HG03108 (cell line): ENCODE measurements at regions not wholly inside any gene's neighbourhood (a gene's known extent, or its start where the extent isn't known, plus 50 kb on each side); places are given as distances from the start of the nearest gene placed in this dataset.

Source experiments
- ATAC-seq: cut with Tn5 transposase; IDR thresholded peaks from one replicate; pipeline ENCODE4 v1.9.1; 2021; ENCODE audit warnings: moderate library complexity; ENCODE audit not compliant: unreplicated experiment

GRCh38 chr18:41155025-41155424, 800.0 kb upstream of the PIK3C3 start:
- ATAC-seq = no peak

GRCh38 chr18:41153871-41154270, 801.2 kb upstream of the PIK3C3 start:
- ATAC-seq = no peak

GRCh38 chr18:41150316-41150715, 804.7 kb upstream of the PIK3C3 start:
- ATAC-seq = no peak

- no peak for ATAC-seq
These were observed 808.7 kb upstream of the PIK3C3 start for GRCh38 chr18:41146301-41146700.

- no peak for ATAC-seq
These were observed 809.5 kb upstream of the PIK3C3 start for GRCh38 chr18:41145516-41145915.

- ATAC-seq = no peak
These were observed 810.6 kb upstream of the PIK3C3 start for GRCh38 chr18:41144441-41144840.

- no peak for ATAC-seq
These were observed 814.5 kb upstream of the PIK3C3 start for GRCh38 chr18:41140506-41140905.

GRCh38 chr18:41135146-41135545, 819.9 kb upstream of the PIK3C3 start:
- ATAC-seq = no peak

- no peak for ATAC-seq
These were observed 820.6 kb upstream of the PIK3C3 start for GRCh38 chr18:41134426-41134825.

GRCh38 chr18:41131050-41131449, 824.0 kb upstream of the PIK3C3 start:
- ATAC-seq = no peak

- no peak for ATAC-seq
These were observed 826.5 kb upstream of the PIK3C3 start for GRCh38 chr18:41128545-41128944.

- no peak for ATAC-seq
These were observed 826.9 kb upstream of the PIK3C3 start for GRCh38 chr18:41128126-41128525.

GRCh38 chr18:41126541-41127235, 828.3 kb upstream of the PIK3C3 start:
- ATAC-seq = no peak

GRCh38 chr18:41121116-41121826, 833.8 kb upstream of the PIK3C3 start:
- no peak for ATAC-seq

GRCh38 chr18:41119031-41119430, 836.0 kb upstream of the PIK3C3 start:
- ATAC-seq = no peak

GRCh38 chr18:41113885-41114482, 841.0 kb upstream of the PIK3C3 start:
- ATAC-seq = no peak

GRCh38 chr18:41099451-41099850, 855.6 kb upstream of the PIK3C3 start:
- no peak for ATAC-seq

- no peak for ATAC-seq
These were observed 858.5 kb upstream of the PIK3C3 start for GRCh38 chr18:41096504-41096903.

GRCh38 chr18:41077076-41077475, 878.0 kb upstream of the PIK3C3 start:
- ATAC-seq = no peak

- no peak for ATAC-seq
These were observed 879.8 kb upstream of the PIK3C3 start for GRCh38 chr18:41075212-41075611.

GRCh38 chr18:41073372-41073954, 881.6 kb upstream of the PIK3C3 start:
- ATAC-seq = no peak

- no peak for ATAC-seq
These were observed 882.1 kb upstream of the PIK3C3 start for GRCh38 chr18:41072946-41073345.
